K562 (cell line): ENCODE measurements at regions not wholly inside any gene's neighbourhood (a gene's known extent, or its start where the extent isn't known, plus 50 kb on each side); places are given as distances from the start of the nearest gene placed in this dataset.
A peak's percentile ranks its signal among the peaks of the same experiment; 100 is the strongest.

ENCODE experiments used
- BACH1 ChIP-seq: fragments of 200-800 bp; sonication (Bioruptor generic); IDR thresholded peaks from 2 replicates; pipeline ENCODE4 v1.6.1; 2016; ENCODE audit warnings: missing genetic modification characterization, missing compliant biosample characterization
- BDP1 ChIP-seq: IDR thresholded peaks from 3 replicates; pipeline ENCODE4 v1.6.1; 2011; ENCODE audit not compliant: insufficient read length, insufficient read depth
- KDM1A ChIP-seq, 2 experiments: fragments of 450-650 bp; IDR thresholded peaks; 2 replicates each; pipeline ENCODE4 v1.6.1; 2016; ENCODE audit warnings: mild to moderate bottlenecking in 2 of 2
- MED1 ChIP-seq: sonication (generic); formaldehyde crosslinking; IDR thresholded peaks from 2 replicates; pipeline ENCODE4 v1.8.1; 2023; ENCODE audit warnings: missing genetic modification reagents, borderline replicate concordance
- MYC ChIP-seq, 2 experiments: fragments of 250-450 bp in 1 of 2; sonication (Bioruptor Pico) in 1 of 2; IDR thresholded peaks; 2 replicates each; pipeline versions ENCODE4 v1.5.1 to v1.6.1; 2012 to 2021; ENCODE audit warnings: low read depth in 2 of 2, borderline replicate concordance in 1 of 2, improper control_type of control experiment in 1 of 2, low read length in 1 of 2, mild to moderate bottlenecking in 1 of 2, moderate library complexity in 1 of 2
- PTBP1 ChIP-seq: fragments of 200-400 bp; formaldehyde crosslinking; IDR thresholded peaks from 2 replicates; pipeline ENCODE4 v1.6.1; 2017; ENCODE audit warnings: low read depth, low read length
- PTRF ChIP-seq: fragments of 450-650 bp; IDR thresholded peaks from 2 replicates; pipeline ENCODE4 v1.6.1; 2016; ENCODE audit warnings: mild to moderate bottlenecking, missing genetic modification characterization, missing compliant biosample characterization
- PYGO2 ChIP-seq: fragments of 450-650 bp; IDR thresholded peaks from 2 replicates; pipeline ENCODE4 v1.6.1; 2016; ENCODE audit warnings: mild to moderate bottlenecking, missing genetic modification characterization, moderate library complexity, missing compliant biosample characterization
- RFX1 ChIP-seq: fragments of 450-650 bp; IDR thresholded peaks from 2 replicates; pipeline ENCODE4 v1.6.1; 2016; ENCODE audit warnings: mild to moderate bottlenecking, moderate library complexity
- SMAD2 ChIP-seq: fragments of 150-350 bp; IDR thresholded peaks from 2 replicates; pipeline ENCODE4 v1.6.1; 2014; ENCODE audit warnings: low read depth, mild to moderate bottlenecking, low read length
- ZNF134 ChIP-seq: fragments of 250-450 bp; sonication (Bioruptor Pico); conservative IDR thresholded peaks from 2 replicates; pipeline ENCODE4 v1.4.0; 2020
- ZNF232 ChIP-seq: sonication (generic); formaldehyde crosslinking; IDR thresholded peaks from 2 replicates; pipeline ENCODE4 v1.8.0; 2022; ENCODE audit warnings: mild to moderate bottlenecking, missing genetic modification reagents
- ZNF324 ChIP-seq: fragments of 250-450 bp; sonication (Bioruptor Pico); IDR thresholded peaks from 2 replicates; pipeline ENCODE4 v1.4.0; 2020; ENCODE audit warnings: mild to moderate bottlenecking
- ZSCAN29 ChIP-seq: fragments of 450-650 bp; IDR thresholded peaks from 2 replicates; pipeline ENCODE4 v1.6.1; 2017
- TF ChIP-seq, protein P1 (sequence below): sonication (generic); formaldehyde crosslinking; IDR thresholded peaks from 2 replicates; pipeline ENCODE4 v1.8.1; 2023; ENCODE audit warnings: mild to moderate bottlenecking, missing genetic modification reagents
- TF ChIP-seq, protein P2 (sequence below): fragments of 250-450 bp; sonication (Bioruptor Pico); IDR thresholded peaks from 2 replicates; pipeline ENCODE4 v1.9.0; 2021; ENCODE audit warnings: mild to moderate bottlenecking
- TF ChIP-seq, protein P3 (sequence below): fragments of 450-650 bp; IDR thresholded peaks from 2 replicates; pipeline ENCODE4 v1.6.1; 2018; ENCODE audit not compliant: partially characterized antibody
- TF ChIP-seq, protein P4 (sequence below): fragments of 450-650 bp; formaldehyde crosslinking; IDR thresholded peaks from 2 replicates; pipeline ENCODE4 v1.4.0; 2020; ENCODE audit warnings: mild to moderate bottlenecking, moderate library complexity

DNA sequence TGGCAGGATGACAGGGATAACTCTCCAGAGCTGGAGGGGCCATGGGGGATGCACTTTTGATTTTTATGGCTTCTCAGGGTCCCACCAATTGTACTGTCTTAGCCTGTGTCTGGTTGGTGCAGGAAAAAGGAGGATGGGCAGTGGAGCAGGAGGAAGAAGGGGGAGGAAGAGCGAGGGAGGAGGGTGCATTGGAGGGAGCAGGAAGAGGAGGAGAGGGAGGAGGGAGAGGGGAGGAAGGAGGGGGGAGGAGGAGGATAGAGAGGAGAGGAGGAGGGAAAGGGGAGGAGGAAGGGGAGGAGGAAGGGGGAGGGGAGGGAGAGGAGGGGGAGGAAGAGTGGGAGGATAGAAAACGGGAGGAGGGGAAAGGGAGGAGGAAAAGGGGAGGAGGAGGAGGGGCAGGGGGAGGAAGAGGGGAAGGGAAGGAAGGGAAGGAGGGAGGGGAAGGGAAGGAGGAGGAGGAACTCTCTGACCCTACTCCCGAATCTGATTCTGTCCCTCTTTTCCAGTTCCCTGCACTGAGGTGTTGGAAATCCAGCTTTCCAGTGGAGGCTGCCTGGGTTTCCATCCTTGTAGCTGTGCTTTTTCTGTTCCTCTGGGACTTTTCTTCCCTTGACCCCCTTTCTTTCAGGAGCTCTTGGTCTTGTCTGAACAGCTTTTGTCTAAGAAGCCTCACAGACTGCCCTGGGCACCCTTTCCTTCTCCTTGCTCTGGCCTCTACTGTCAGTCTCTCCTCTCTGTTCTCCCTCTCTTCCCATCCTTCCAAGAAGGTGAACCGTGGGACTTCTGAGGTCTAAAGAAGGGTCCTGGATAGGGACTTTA, 149.4 kb downstream of the DHX35 start (continued):
- TF ChIP-seq, protein P1, sequence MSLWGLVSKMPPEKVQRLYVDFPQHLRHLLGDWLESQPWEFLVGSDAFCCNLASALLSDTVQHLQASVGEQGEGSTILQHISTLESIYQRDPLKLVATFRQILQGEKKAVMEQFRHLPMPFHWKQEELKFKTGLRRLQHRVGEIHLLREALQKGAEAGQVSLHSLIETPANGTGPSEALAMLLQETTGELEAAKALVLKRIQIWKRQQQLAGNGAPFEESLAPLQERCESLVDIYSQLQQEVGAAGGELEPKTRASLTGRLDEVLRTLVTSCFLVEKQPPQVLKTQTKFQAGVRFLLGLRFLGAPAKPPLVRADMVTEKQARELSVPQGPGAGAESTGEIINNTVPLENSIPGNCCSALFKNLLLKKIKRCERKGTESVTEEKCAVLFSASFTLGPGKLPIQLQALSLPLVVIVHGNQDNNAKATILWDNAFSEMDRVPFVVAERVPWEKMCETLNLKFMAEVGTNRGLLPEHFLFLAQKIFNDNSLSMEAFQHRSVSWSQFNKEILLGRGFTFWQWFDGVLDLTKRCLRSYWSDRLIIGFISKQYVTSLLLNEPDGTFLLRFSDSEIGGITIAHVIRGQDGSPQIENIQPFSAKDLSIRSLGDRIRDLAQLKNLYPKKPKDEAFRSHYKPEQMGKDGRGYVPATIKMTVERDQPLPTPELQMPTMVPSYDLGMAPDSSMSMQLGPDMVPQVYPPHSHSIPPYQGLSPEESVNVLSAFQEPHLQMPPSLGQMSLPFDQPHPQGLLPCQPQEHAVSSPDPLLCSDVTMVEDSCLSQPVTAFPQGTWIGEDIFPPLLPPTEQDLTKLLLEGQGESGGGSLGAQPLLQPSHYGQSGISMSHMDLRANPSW (CRISPR knock-in tag), result no peak
- no peak for TF ChIP-seq ZNF324
- no peak for TF ChIP-seq PTBP1
- TF ChIP-seq KDM1A (IDR thresholded peaks at IDR 0.05), result no peak
- TF ChIP-seq RFX1, result no peak
- TF ChIP-seq, protein P2, sequence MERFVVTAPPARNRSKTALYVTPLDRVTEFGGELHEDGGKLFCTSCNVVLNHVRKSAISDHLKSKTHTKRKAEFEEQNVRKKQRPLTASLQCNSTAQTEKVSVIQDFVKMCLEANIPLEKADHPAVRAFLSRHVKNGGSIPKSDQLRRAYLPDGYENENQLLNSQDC (CRISPR knock-in tag), result no peak
- no peak for TF ChIP-seq BACH1 (tag)
- no peak for TF ChIP-seq SMAD2
- TF ChIP-seq, protein P3, sequence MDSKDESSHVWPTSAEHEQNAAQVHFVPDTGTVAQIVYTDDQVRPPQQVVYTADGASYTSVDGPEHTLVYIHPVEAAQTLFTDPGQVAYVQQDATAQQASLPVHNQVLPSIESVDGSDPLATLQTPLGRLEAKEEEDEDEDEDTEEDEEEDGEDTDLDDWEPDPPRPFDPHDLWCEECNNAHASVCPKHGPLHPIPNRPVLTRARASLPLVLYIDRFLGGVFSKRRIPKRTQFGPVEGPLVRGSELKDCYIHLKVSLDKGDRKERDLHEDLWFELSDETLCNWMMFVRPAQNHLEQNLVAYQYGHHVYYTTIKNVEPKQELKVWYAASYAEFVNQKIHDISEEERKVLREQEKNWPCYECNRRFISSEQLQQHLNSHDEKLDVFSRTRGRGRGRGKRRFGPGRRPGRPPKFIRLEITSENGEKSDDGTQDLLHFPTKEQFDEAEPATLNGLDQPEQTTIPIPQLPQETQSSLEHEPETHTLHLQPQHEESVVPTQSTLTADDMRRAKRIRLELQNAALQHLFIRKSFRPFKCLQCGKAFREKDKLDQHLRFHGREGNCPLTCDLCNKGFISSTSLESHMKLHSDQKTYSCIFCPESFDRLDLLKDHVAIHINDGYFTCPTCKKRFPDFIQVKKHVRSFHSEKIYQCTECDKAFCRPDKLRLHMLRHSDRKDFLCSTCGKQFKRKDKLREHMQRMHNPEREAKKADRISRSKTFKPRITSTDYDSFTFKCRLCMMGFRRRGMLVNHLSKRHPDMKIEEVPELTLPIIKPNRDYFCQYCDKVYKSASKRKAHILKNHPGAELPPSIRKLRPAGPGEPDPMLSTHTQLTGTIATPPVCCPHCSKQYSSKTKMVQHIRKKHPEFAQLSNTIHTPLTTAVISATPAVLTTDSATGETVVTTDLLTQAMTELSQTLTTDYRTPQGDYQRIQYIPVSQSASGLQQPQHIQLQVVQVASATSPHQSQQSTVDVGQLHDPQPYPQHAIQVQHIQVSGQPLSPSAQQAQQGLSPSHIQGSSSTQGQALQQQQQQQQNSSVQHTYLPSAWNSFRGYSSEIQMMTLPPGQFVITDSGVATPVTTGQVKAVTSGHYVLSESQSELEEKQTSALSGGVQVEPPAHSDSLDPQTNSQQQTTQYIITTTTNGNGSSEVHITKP, result peak; percentile 30
- no peak for TF ChIP-seq MYC (IDR thresholded peaks at IDR 0.05; ENCODE audit: low read depth, low read length)
- no peak for TF ChIP-seq MYC (CRISPR knock-in tag; IDR thresholded peaks at IDR 0.05; ENCODE audit: borderline replicate concordance, low read depth)
- TF ChIP-seq PYGO2 (tag), result no peak
- TF ChIP-seq PTRF (tag), result no peak
- no peak for TF ChIP-seq BDP1
- no peak for TF ChIP-seq ZSCAN29
- TF ChIP-seq, protein P4, sequence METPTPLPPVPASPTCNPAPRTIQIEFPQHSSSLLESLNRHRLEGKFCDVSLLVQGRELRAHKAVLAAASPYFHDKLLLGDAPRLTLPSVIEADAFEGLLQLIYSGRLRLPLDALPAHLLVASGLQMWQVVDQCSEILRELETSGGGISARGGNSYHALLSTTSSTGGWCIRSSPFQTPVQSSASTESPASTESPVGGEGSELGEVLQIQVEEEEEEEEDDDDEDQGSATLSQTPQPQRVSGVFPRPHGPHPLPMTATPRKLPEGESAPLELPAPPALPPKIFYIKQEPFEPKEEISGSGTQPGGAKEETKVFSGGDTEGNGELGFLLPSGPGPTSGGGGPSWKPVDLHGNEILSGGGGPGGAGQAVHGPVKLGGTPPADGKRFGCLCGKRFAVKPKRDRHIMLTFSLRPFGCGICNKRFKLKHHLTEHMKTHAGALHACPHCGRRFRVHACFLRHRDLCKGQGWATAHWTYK, result no peak
- no peak for TF ChIP-seq ZNF134 (CRISPR knock-in tag)
- TF ChIP-seq ZNF232 (CRISPR knock-in tag), result no peak
- TF ChIP-seq MED1 (CRISPR knock-in tag), result no peak
- TF ChIP-seq, all 486 proteins: peak for 4
